ENCODE measurements at regions not wholly inside any gene's neighbourhood (a gene's known extent, or its start where the extent isn't known, plus 50 kb on each side); places are given as distances from the start of the nearest gene placed in this dataset.

GRCh38 chr11:131217313-131218310, 152.8 kb upstream of the NTM start:
- Mint-ChIP-seq H3K36me3 (no peaks in the 10 kb centered on the region), H3K4me3 (no peak overlapping the region), H3K27ac (no peak overlapping the region), H3K27me3 (peaks cover 3% of the 10 kb centered on the region), H3K9me3 (peaks cover 4% of the 10 kb centered on the region), H3K4me1 (no peaks in the 10 kb centered on the region)

GRCh38 chr11:131218542-131218941, 151.9 kb upstream of the NTM start:
- H3K4me3 Mint-ChIP-seq = no peak overlapping the region
- H3K27ac Mint-ChIP-seq = no peak overlapping the region
- no peaks in the 10 kb centered on the region for H3K4me1 Mint-ChIP-seq
- H3K9me3 Mint-ChIP-seq = peaks cover 4% of the 10 kb centered on the region
- no peaks in the 10 kb centered on the region for H3K36me3 Mint-ChIP-seq
- H3K27me3 Mint-ChIP-seq = peaks cover 3% of the 10 kb centered on the region

- peaks cover 3% of the 10 kb centered on the region for H3K27me3 Mint-ChIP-seq
- H3K9me3 Mint-ChIP-seq = peaks cover 7% of the 10 kb centered on the region
- H3K27ac Mint-ChIP-seq = no peak overlapping the region
- H3K4me1 Mint-ChIP-seq = no peaks in the 10 kb centered on the region
- H3K36me3 Mint-ChIP-seq = no peaks in the 10 kb centered on the region
- no peak overlapping the region for H3K4me3 Mint-ChIP-seq
Measured at GRCh38 chr11:131219646-131220045, 150.8 kb upstream of the NTM start.

DNA sequence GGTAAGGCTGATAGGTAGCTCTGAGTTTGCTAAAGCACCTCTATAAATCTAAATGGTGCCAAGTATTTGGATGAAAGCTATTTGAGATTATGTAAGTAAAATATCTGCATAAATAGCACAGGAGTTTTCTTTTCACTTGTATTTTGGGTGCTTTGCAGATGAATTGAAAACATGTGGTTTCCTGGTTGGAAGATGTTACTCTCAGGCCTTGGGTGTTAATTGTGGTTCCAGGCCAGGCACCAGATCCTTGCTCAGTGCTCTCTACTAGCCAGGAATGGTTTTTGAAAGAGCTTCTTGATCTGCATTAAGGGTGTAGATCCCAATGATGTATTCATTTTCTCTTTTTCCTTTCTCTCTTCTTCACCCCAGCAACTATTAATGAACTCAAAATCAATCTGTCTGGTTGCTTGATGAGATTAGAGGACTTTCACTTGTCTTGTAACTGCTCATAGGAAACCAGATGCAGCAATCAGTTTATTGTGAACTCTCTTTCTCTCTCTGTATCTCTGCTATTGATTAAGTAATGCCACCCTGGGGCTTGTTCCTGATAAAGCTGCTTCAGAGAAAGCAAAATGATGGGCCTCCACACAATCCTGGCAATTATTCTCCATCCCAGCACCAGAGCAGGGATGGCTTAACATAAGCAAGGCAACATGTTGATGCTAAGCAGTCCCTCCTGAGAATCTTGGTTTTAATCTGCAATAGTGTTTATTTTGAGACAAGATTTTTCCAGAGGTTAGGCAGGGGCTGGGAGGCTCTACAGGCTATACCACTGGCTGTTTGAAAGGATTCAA, 147.0 kb upstream of the NTM start:
- Mint-ChIP-seq H3K4me1 (no peaks in the 10 kb centered on the region), H3K27ac (no peak overlapping the region), H3K36me3 (no peaks in the 10 kb centered on the region), H3K27me3 (peaks cover 3% of the 10 kb centered on the region), H3K4me3 (no peak overlapping the region), H3K9me3 (peaks cover 10% of the 10 kb centered on the region)

DNA sequence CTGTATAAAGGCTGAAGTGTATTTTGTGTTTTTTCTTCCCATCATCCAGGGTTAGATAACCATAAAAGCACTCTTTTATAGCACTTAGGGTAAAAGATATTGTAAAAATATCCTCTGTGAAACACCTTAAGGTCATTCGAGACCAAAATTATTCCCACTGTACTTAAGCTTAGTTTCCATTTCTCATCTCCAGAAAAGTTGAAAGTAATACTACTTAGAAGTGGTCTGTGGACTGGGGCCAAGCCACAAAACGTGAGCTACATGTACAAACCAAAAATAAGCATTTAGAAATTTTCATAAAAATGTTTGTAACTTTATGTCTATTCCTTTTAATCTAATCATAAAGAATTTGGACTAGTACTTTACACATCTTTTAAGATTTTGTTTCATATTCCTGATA, 142.0 kb upstream of the NTM start:
- no peak overlapping the region for H3K27ac Mint-ChIP-seq
- peaks cover 10% of the 10 kb centered on the region for H3K9me3 Mint-ChIP-seq
- no peaks in the 10 kb centered on the region for H3K36me3 Mint-ChIP-seq
- peaks cover 5% of the 10 kb centered on the region for H3K27me3 Mint-ChIP-seq
- no peaks in the 10 kb centered on the region for H3K4me1 Mint-ChIP-seq
- H3K4me3 Mint-ChIP-seq = no peak overlapping the region

DNA sequence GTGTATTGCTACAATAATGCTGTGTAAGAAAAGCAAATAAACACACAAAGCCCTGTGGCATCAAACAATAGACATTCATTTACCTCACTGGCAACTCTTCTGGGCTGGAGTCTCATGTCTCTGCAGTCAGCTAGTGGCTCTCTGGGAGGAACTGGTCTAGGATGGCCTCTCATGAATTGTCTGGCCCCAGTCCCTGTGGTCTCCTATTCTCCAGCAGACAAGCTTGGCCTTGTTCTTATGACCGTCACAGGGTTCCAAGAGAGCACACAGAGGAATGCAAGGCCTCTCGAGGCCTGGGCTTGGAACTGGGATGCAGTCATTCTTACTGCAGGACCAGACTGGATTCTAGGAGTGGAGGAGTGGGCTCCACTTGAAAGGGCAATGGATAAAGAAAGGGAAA, 141.2 kb upstream of the NTM start:
- peaks cover 10% of the 10 kb centered on the region for H3K9me3 Mint-ChIP-seq
- H3K27ac Mint-ChIP-seq = no peak overlapping the region
- no peak overlapping the region for H3K4me3 Mint-ChIP-seq
- H3K4me1 Mint-ChIP-seq = no peaks in the 10 kb centered on the region
- peaks cover 5% of the 10 kb centered on the region for H3K27me3 Mint-ChIP-seq
- H3K36me3 Mint-ChIP-seq = no peaks in the 10 kb centered on the region

DNA sequence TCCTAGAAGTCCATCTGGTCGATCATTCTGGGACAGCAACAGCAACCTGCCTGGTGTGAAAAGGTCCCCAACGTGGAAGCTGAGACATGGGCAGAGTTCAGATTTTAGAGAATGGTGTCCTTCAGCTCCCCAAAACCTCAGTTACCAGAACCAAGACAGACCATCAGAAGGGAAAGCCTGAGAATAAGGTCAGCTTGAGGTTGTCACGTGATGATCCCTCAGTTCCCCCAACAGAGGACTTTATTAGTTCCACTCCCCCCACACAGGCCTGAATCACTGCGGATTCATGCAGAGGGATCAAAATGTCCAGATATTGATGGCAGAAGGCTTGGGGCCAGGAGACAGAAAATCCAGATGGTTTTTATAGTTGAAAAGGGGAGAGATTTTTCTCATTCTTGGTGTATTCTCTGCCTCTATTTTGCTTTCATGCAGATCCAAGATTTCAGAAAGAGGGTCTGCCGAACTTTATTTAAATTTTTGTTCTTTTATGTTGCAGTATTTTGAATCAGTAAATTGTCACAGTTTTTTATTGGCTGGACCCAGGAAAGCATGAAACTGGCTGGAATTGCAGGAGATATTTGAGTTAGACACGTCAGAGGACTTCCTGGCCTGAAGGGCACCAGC, 139.0 kb upstream of the NTM start:
- H3K4me3 Mint-ChIP-seq = no peak overlapping the region

GRCh38 chr11:131232261-131232660, 138.2 kb upstream of the NTM start:
- no peaks in the 10 kb centered on the region for H3K36me3 Mint-ChIP-seq
- no peak overlapping the region for H3K4me3 Mint-ChIP-seq
- no peak overlapping the region for H3K27ac Mint-ChIP-seq
- peaks cover 5% of the 10 kb centered on the region for H3K27me3 Mint-ChIP-seq
- no peaks in the 10 kb centered on the region for H3K4me1 Mint-ChIP-seq
- peaks cover 5% of the 10 kb centered on the region for H3K9me3 Mint-ChIP-seq

More for the DNA sequence above, 139.0 kb upstream of the NTM start:
- Mint-ChIP-seq H3K27ac (no peak overlapping the region), H3K9me3 (peaks cover 5% of the 10 kb centered on the region), H3K4me1 (no peaks in the 10 kb centered on the region), H3K36me3 (no peaks in the 10 kb centered on the region), H3K27me3 (peaks cover 5% of the 10 kb centered on the region)

DNA sequence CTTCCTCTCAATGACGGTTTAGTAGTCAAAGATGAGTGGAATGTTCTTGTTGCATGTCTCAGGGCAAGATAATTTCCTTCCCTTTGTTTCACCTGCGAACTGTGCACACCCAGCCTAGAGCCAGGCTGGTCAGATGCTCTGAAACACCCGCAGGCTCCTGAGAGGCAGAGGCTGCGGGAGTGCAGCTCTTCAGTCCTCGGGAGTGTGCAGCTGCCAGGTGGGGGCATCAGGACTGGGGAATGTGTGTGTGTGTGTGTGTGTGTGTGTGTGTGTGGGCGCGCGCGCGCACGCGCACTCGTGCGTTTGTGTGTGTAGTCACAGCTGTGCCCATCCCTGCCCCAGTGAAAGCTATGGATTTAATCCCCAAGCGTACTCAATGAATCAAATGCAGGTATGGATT, 136.2 kb upstream of the NTM start:
- H3K4me3 Mint-ChIP-seq = no peak overlapping the region
- no peak overlapping the region for H3K27ac Mint-ChIP-seq
- no peaks in the 10 kb centered on the region for H3K36me3 Mint-ChIP-seq
- H3K9me3 Mint-ChIP-seq = no peaks in the 10 kb centered on the region
- peaks cover 3% of the 10 kb centered on the region for H3K27me3 Mint-ChIP-seq
- H3K4me1 Mint-ChIP-seq = no peaks in the 10 kb centered on the region

DNA sequence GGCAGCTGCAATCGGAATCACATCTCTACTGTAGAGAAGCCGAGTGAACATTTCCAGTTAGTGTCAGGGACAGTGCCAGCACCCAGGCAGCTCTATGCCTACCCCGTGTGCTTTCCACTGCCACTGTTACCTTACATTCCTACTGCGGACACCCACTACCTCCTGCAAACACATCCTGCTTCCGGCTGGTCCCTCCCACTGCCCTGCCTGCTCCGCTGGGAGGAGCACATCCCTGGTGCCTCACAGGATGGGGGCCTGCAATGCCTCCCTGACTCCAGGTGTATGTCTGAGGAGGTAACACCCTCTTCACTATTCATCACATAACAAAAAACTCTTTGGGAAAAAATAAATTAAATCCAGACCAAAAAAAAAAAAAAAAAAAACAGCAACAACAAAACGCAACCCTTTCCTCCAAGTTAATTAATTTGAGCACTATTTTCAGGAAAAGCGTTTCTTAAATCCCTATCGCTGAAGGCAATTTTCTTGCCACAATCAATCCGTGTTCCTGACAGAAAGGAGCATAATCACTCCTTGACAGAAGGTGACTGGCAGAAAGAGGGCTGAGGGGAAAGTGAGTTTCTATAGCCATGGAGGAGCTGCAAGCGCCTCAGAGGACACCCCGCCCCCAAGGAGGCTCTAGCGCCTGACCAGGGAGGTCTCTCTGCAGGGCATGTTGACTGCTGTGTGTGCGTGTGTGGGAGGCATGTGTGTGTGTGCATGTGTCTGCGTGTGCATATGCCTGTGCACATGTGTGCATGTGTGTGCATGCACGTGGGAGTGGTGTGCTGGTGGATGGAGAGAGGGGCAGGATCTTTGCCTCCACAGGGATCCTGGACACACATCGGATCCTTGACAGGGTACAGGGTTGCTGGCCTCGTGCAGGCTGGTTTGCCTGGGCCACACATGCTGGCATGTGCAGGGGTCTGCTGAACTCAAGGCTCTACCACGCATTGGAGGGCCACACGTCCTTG, 134.8 kb upstream of the NTM start:
- no peaks in the 10 kb centered on the region for H3K36me3 Mint-ChIP-seq
- no peak overlapping the region for H3K4me3 Mint-ChIP-seq
- H3K27me3 Mint-ChIP-seq = no peaks in the 10 kb centered on the region
- H3K27ac Mint-ChIP-seq = no peak overlapping the region
- no peaks in the 10 kb centered on the region for H3K9me3 Mint-ChIP-seq
- H3K4me1 Mint-ChIP-seq = no peaks in the 10 kb centered on the region

GRCh38 chr11:131240421-131240820, 130.0 kb upstream of the NTM start:
- Mint-ChIP-seq H3K9me3 (no peaks in the 10 kb centered on the region), H3K27me3 (peaks cover under 1% of the 10 kb centered on the region), H3K4me1 (no peaks in the 10 kb centered on the region), H3K27ac (no peak overlapping the region), H3K36me3 (no peaks in the 10 kb centered on the region), H3K4me3 (no peak overlapping the region)

DNA sequence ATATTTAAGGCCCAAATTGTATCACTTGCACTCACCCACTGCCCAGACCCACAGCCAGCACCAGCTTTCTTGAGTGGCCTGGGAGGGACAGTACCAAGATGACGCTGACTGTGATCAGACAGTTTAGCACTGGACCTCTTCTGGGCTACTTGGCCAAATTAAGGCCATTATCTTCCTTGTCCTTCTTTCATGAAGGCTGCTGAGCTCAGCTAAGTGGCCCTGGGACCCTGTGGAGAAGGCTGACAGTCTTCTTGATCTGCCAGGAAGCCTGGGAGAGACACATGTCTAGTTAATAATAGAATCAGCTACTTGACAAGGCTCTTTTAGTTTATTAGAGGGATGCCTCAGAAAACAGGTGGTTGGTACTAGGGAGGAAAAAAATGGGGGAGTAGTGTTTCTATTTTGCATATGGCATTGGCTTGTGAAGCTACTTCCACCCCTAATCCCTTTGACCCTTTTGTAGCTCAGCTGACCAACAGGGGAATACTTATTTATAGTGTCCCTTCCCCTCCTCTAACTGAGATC, 127.9 kb upstream of the NTM start:
- Mint-ChIP-seq H3K36me3 (no peaks in the 10 kb centered on the region), H3K4me3 (no peak overlapping the region), H3K27me3 (peaks cover 13% of the 10 kb centered on the region), H3K27ac (no peak overlapping the region), H3K9me3 (no peaks in the 10 kb centered on the region), H3K4me1 (no peaks in the 10 kb centered on the region)

- Mint-ChIP-seq H3K27ac (no peak overlapping the region), H3K27me3 (peaks cover 17% of the 10 kb centered on the region), H3K36me3 (no peaks in the 10 kb centered on the region), H3K9me3 (no peaks in the 10 kb centered on the region), H3K4me3 (no peak overlapping the region), H3K4me1 (no peaks in the 10 kb centered on the region)
Measured at GRCh38 chr11:131246156-131246555, 124.3 kb upstream of the NTM start.

GRCh38 chr11:131246663-131247062, 123.8 kb upstream of the NTM start:
- Mint-ChIP-seq H3K9me3 (no peaks in the 10 kb centered on the region), H3K27me3 (peaks cover 17% of the 10 kb centered on the region), H3K27ac (no peak overlapping the region), H3K4me1 (no peaks in the 10 kb centered on the region), H3K4me3 (no peak overlapping the region), H3K36me3 (no peaks in the 10 kb centered on the region)

Data from activated naive CD4-positive, alpha-beta T cell treated with anti-CD3 and anti-CD28 coated beads, Interleukin-2, amount 50 U/mL, for 24 hours (primary cell).